ENCODE measurements at regions not wholly inside any gene's neighbourhood (a gene's known extent, or its start where the extent isn't known, plus 50 kb on each side); places are given as distances from the start of the nearest gene placed in this dataset.

DNA sequence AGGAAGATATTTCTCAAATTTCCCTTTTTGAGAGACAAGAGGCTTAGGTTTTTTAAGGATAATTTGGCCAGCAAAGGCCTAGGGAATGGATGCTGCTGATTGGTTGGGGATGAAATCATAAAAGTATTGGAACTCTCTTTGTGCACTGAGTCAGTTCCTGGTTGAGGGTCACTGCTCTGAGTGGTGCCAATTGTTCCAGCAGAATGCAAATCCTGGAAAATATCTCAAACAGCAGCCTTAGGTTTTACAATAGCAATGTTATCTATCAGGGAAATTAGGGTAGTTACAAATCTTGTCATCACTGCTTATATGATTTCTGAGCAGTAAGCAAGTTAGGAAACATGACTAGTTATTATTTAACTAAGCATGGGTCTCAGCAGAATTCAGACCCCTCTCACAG lies 96.2 kb downstream of the RAD51AP2 start:
- Histone ChIP-seq H3K27ac (ENCODE audit: low read depth, low read length) (no peak overlapping the region), H3K36me3 (ENCODE audit: control insufficient read depth, insufficient read depth, low read length) (no peaks in the 10 kb centered on the region), H3K4me1 (ENCODE audit: control insufficient read depth, insufficient read depth, low read length) (peaks cover 3% of the 10 kb centered on the region; the same call in 1 of the 2 replicates), H3K9ac (ENCODE audit: low read depth, low read length) (no peak overlapping the region), H3K4me3 (ENCODE audit: low read depth, low read length) (no peak overlapping the region), H3K9me3 (ENCODE audit: control insufficient read depth, insufficient read depth, low read length) (no peaks in the 10 kb centered on the region), H3K27me3 (ENCODE audit: control insufficient read depth, insufficient read depth, low read length) (no peaks in the 10 kb centered on the region)

DNA sequence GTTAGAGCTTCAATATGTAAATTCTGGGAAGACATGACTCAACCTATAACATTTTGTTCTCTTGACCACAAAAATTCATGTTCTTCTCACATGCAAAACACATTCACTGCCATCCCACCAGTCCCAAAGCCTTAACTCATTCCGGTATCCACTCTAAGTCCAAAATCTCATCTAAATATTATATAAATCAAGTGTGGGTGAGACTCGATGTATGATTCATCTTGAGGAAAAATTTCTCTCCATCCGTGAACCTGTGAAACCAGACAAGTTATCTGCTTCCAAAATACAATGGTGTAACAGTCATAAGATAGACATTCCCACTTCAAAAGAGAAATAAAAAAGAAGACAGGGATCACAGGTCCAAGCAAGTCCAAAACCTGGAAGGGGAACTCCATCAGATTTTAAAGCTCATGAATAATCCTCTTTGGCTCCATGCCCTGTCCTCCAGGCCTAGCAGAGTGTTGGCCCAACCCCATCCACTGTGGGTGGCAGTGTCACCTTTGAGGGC lies 101.3 kb downstream of the RAD51AP2 start:
- no peak overlapping the region for H3K27ac ChIP-seq (ENCODE audit: low read depth, low read length)
- no peak overlapping the region for H3K9ac ChIP-seq (ENCODE audit: low read depth, low read length)
- H3K36me3 ChIP-seq (ENCODE audit: control insufficient read depth, insufficient read depth, low read length), result no peaks in the 10 kb centered on the region
- no peaks in the 10 kb centered on the region for H3K4me1 ChIP-seq (ENCODE audit: control insufficient read depth, insufficient read depth, low read length)
- H3K27me3 ChIP-seq (ENCODE audit: control insufficient read depth, insufficient read depth, low read length), result no peaks in the 10 kb centered on the region
- H3K9me3 ChIP-seq (ENCODE audit: control insufficient read depth, insufficient read depth, low read length), result no peaks in the 10 kb centered on the region
- H3K4me3 ChIP-seq (ENCODE audit: low read depth, low read length), result no peak overlapping the region

DNA sequence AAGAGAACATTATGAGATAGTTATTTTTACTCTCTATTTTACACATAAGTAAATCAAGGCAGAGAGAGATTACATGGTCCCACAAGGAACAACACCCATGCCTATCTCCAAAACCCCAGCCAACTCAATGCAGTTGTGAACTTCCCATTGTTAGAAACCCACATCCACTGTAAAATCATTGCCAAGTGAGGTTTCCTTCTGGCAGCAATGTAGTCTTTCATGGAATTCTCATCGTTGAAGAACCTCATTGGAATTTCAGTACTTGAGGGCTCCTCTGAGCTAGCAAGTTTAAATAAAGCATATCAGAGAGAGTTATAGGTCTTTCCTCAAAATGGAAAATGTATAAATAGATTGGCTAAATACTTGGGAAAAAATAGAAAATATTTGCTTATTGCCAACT lies 105.2 kb downstream of the RAD51AP2 start:
- Histone ChIP-seq H3K4me1 (ENCODE audit: control insufficient read depth, insufficient read depth, low read length) (no peaks in the 10 kb centered on the region), H3K27ac (ENCODE audit: low read depth, low read length) (no peak overlapping the region), H3K9me3 (ENCODE audit: control insufficient read depth, insufficient read depth, low read length) (no peaks in the 10 kb centered on the region; the same call in 1 of the 2 replicates), H3K4me3 (ENCODE audit: low read depth, low read length) (no peak overlapping the region), H3K36me3 (ENCODE audit: control insufficient read depth, insufficient read depth, low read length) (no peaks in the 10 kb centered on the region), H3K27me3 (ENCODE audit: control insufficient read depth, insufficient read depth, low read length) (no peaks in the 10 kb centered on the region), H3K9ac (ENCODE audit: low read depth, low read length) (no peak overlapping the region)

DNA sequence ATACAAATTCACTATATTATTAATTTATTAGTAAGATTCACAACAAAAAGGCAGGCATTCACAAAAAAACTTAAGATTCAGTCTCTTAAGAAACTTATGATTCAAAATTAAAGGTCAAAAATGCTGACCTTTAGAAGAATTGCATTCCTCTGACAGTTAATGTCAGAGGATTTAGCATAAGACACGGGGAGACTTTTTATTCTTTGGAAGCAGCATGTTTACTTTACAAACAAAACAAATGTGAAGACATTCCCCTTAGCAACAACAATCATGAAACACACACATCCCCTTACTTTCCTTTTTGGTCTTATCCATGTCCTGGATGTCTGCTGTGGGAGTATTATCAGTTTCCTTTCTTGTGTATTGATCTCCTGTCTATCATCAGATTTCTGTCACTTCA lies 117.1 kb downstream of the RAD51AP2 start:
- no peak overlapping the region for H3K27ac ChIP-seq (ENCODE audit: low read depth, low read length)
- no peak overlapping the region for H3K9ac ChIP-seq (ENCODE audit: low read depth, low read length)
- no peaks in the 10 kb centered on the region for H3K36me3 ChIP-seq (ENCODE audit: control insufficient read depth, insufficient read depth, low read length)
- H3K4me1 ChIP-seq (ENCODE audit: control insufficient read depth, insufficient read depth, low read length), result no peaks in the 10 kb centered on the region
- no peaks in the 10 kb centered on the region for H3K9me3 ChIP-seq (ENCODE audit: control insufficient read depth, insufficient read depth, low read length)
- H3K27me3 ChIP-seq (ENCODE audit: control insufficient read depth, insufficient read depth, low read length), result no peaks in the 10 kb centered on the region
- no peak overlapping the region for H3K4me3 ChIP-seq (ENCODE audit: low read depth, low read length)

DNA sequence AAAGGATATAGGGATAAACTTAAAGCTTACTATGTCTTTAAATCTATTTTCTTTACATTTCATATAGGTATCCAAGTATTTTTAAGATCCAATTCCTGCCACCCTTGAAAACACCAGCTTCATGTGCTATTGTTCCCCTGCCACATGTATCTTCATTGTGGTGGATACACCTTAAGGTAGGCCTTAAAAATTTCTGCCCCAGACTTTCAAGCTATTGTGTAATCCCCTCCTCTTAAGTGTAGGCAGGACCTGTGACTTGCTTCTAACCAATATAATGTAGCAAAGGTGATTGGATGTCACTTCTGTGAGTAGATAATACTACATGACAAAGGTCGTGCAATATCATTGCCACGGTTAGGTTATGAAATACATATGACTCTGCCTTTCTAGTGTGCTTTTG lies 119.5 kb downstream of the RAD51AP2 start:
- Histone ChIP-seq H3K27me3 (ENCODE audit: control insufficient read depth, insufficient read depth, low read length) (no peaks in the 10 kb centered on the region), H3K27ac (ENCODE audit: low read depth, low read length) (no peak overlapping the region), H3K9me3 (ENCODE audit: control insufficient read depth, insufficient read depth, low read length) (no peaks in the 10 kb centered on the region), H3K4me3 (ENCODE audit: low read depth, low read length) (no peak overlapping the region), H3K4me1 (ENCODE audit: control insufficient read depth, insufficient read depth, low read length) (no peaks in the 10 kb centered on the region), H3K36me3 (ENCODE audit: control insufficient read depth, insufficient read depth, low read length) (no peaks in the 10 kb centered on the region), H3K9ac (ENCODE audit: low read depth, low read length) (no peak overlapping the region)

DNA sequence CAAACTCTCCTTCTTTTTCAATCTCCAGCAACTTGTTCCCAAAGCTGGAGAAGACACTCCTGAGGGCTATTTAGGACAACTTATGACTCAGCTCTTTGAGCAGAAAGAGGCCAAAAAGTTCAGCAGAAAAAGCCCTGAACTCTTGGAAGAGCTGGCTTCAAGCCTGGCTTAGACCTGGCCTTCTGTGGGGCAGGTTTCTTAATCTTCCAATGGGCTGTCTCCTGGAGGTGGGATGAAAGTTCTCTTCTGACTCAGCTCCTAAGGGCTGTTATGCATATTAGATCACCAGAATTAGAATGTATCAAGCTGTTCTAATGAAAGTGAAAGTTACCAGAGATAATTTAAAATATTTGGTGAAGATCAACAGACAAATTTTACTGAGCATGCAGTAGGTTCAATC lies 129.4 kb downstream of the RAD51AP2 start:
- no peaks in the 10 kb centered on the region for H3K27me3 ChIP-seq (ENCODE audit: control insufficient read depth, insufficient read depth, low read length)
- H3K27ac ChIP-seq (ENCODE audit: low read depth, low read length), result no peak overlapping the region
- no peaks in the 10 kb centered on the region for H3K9me3 ChIP-seq (ENCODE audit: control insufficient read depth, insufficient read depth, low read length)
- H3K36me3 ChIP-seq (ENCODE audit: control insufficient read depth, insufficient read depth, low read length), result no peaks in the 10 kb centered on the region
- no peak overlapping the region for H3K4me3 ChIP-seq (ENCODE audit: low read depth, low read length)
- no peaks in the 10 kb centered on the region for H3K4me1 ChIP-seq (ENCODE audit: control insufficient read depth, insufficient read depth, low read length)
- no peak overlapping the region for H3K9ac ChIP-seq (ENCODE audit: low read depth, low read length)

DNA sequence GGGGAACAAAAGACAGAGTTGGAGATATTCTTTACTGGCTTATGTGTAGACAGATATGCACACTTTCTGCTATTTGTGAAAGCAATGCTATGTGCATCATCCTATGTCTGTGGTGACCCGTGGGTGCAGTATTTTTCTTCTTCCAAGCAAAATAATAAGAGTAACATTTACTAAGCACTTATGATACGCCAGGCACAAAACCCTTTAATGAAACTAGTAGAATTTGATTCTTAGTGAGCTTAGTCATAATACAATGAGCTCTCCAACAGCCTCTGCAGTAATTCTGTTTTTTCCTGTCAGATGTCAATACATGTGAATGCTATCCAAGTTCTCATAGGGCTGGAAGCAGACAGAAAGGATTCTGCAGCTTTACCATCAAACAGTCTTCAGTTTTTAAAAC lies 130.6 kb downstream of the RAD51AP2 start:
- no peaks in the 10 kb centered on the region for H3K4me1 ChIP-seq (ENCODE audit: control insufficient read depth, insufficient read depth, low read length)
- H3K27me3 ChIP-seq (ENCODE audit: control insufficient read depth, insufficient read depth, low read length), result no peaks in the 10 kb centered on the region
- H3K9me3 ChIP-seq (ENCODE audit: control insufficient read depth, insufficient read depth, low read length), result no peaks in the 10 kb centered on the region
- no peak overlapping the region for H3K4me3 ChIP-seq (ENCODE audit: low read depth, low read length)
- H3K27ac ChIP-seq (ENCODE audit: low read depth, low read length), result no peak overlapping the region
- H3K36me3 ChIP-seq (ENCODE audit: control insufficient read depth, insufficient read depth, low read length), result no peaks in the 10 kb centered on the region
- no peak overlapping the region for H3K9ac ChIP-seq (ENCODE audit: low read depth, low read length)

DNA sequence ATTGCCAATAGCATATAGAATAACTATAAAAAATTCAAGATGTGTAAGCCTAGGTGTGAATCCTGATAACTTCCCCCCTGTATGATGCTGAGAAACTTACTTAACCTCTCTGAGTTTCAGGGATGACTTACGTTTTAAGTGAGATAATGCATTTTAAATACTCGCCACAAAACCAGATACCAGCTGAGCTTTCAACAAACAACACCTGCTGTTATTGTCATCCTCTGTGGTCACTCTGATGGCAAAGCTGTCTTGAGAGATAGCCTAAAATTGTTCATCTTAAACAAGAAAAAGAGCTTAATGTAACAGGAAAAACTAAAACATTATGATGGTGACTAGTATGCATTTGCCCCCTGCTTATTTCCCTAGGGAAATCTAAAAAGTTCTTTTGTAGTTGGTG lies 131.5 kb downstream of the RAD51AP2 start:
- no peaks in the 10 kb centered on the region for H3K9me3 ChIP-seq (ENCODE audit: control insufficient read depth, insufficient read depth, low read length)
- no peaks in the 10 kb centered on the region for H3K27me3 ChIP-seq (ENCODE audit: control insufficient read depth, insufficient read depth, low read length)
- no peaks in the 10 kb centered on the region for H3K4me1 ChIP-seq (ENCODE audit: control insufficient read depth, insufficient read depth, low read length)
- H3K9ac ChIP-seq (ENCODE audit: low read depth, low read length), result no peak overlapping the region
- no peaks in the 10 kb centered on the region for H3K36me3 ChIP-seq (ENCODE audit: control insufficient read depth, insufficient read depth, low read length)
- H3K4me3 ChIP-seq (ENCODE audit: low read depth, low read length), result no peak overlapping the region
- H3K27ac ChIP-seq (ENCODE audit: low read depth, low read length), result no peak overlapping the region

DNA sequence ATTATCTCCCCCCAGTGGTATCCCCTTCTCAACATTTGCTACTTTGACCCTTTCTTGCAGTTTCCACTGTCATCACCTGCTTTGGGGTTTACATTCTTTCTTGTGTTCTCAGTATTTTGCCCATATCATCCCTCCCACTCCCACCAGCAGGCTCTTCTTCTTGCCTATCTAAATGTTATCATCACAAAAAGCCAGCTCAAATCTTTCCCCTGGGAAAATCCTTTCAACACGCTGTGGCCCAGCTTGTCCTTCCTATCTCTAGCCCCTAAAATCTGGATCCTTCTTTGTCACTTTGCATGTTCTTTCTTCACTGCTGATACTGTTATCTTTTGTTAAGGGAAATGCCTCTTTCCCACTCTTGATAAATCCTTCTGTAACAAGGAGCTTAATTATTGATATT lies 138.2 kb downstream of the RAD51AP2 start:
- Histone ChIP-seq H3K27ac (ENCODE audit: low read depth, low read length) (no peak overlapping the region), H3K9me3 (ENCODE audit: control insufficient read depth, insufficient read depth, low read length) (no peaks in the 10 kb centered on the region), H3K4me3 (ENCODE audit: low read depth, low read length) (no peak overlapping the region), H3K9ac (ENCODE audit: low read depth, low read length) (no peak overlapping the region), H3K27me3 (ENCODE audit: control insufficient read depth, insufficient read depth, low read length) (no peaks in the 10 kb centered on the region), H3K4me1 (ENCODE audit: control insufficient read depth, insufficient read depth, low read length) (no peaks in the 10 kb centered on the region), H3K36me3 (ENCODE audit: control insufficient read depth, insufficient read depth, low read length) (no peaks in the 10 kb centered on the region)

DNA sequence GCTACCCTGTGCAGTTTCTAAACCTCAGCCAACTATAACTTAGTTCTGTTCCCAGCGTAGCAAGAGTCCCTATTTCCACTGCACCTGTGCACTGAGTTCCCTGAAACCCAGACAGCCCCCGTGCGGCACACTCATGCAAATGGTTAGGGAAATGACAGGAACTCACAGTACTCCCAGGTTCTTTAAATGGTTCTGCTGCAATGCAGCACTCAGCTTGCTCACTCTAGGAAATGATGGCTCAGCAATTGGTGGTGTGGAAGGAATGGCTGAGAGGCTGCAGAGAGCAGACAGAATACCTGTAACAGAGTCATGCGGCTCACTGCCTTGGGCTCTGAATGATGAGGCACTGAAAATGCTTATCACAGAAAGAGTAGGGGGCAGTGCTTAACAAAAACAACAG lies 143.0 kb downstream of the RAD51AP2 start:
- Histone ChIP-seq H3K36me3 (ENCODE audit: control insufficient read depth, insufficient read depth, low read length) (no peaks in the 10 kb centered on the region), H3K27ac (ENCODE audit: low read depth, low read length) (no peak overlapping the region), H3K9ac (ENCODE audit: low read depth, low read length) (no peak overlapping the region), H3K9me3 (ENCODE audit: control insufficient read depth, insufficient read depth, low read length) (no peaks in the 10 kb centered on the region), H3K27me3 (ENCODE audit: control insufficient read depth, insufficient read depth, low read length) (no peaks in the 10 kb centered on the region), H3K4me1 (ENCODE audit: control insufficient read depth, insufficient read depth, low read length) (no peaks in the 10 kb centered on the region), H3K4me3 (ENCODE audit: low read depth, low read length) (no peak overlapping the region)

- Histone ChIP-seq H3K9me3 (ENCODE audit: control insufficient read depth, insufficient read depth, low read length) (no peaks in the 10 kb centered on the region), H3K4me1 (ENCODE audit: control insufficient read depth, insufficient read depth, low read length) (no peaks in the 10 kb centered on the region), H3K4me3 (ENCODE audit: low read depth, low read length) (no peak overlapping the region), H3K27ac (ENCODE audit: low read depth, low read length) (no peak overlapping the region), H3K27me3 (ENCODE audit: control insufficient read depth, insufficient read depth, low read length) (no peaks in the 10 kb centered on the region), H3K9ac (ENCODE audit: low read depth, low read length) (no peak overlapping the region), H3K36me3 (ENCODE audit: control insufficient read depth, insufficient read depth, low read length) (no peaks in the 10 kb centered on the region)
Measured at GRCh38 chr2:17373741-17374140, 144.5 kb downstream of the RAD51AP2 start.

DNA sequence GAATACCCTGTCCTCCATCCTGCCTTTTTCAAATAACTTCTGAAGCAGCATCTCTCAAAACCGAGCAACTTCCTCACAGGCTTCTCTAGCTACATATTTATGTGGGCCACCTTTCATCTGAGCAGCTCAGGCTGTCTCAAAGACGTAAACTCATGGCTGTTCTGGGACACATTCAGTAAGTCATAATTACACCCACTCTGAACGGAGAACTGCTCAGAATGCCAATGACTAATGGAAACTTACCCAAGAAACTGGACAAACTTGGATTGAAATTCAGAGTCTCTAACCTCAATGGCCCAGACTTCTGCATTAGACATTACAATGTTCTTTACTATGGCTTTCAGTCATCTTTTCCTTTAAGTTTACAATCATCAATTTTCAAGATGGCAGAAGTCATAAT lies 145.2 kb downstream of the RAD51AP2 start:
- H3K9ac ChIP-seq (ENCODE audit: low read depth, low read length), result no peak overlapping the region

More for the DNA sequence above, 145.2 kb downstream of the RAD51AP2 start:
- no peaks in the 10 kb centered on the region for H3K4me1 ChIP-seq (ENCODE audit: control insufficient read depth, insufficient read depth, low read length)
- no peaks in the 10 kb centered on the region for H3K27me3 ChIP-seq (ENCODE audit: control insufficient read depth, insufficient read depth, low read length)
- H3K4me3 ChIP-seq (ENCODE audit: low read depth, low read length), result no peak overlapping the region
- no peaks in the 10 kb centered on the region for H3K9me3 ChIP-seq (ENCODE audit: control insufficient read depth, insufficient read depth, low read length)
- no peak overlapping the region for H3K27ac ChIP-seq (ENCODE audit: low read depth, low read length)
- H3K36me3 ChIP-seq (ENCODE audit: control insufficient read depth, insufficient read depth, low read length), result no peaks in the 10 kb centered on the region

Measured in HUES48 (cell line).